HG03159 (cell line): ENCODE measurements at regions not wholly inside any gene's neighbourhood (a gene's known extent, or its start where the extent isn't known, plus 50 kb on each side); places are given as distances from the start of the nearest gene placed in this dataset.
"Not testable (repeated sequence)": the region's sequence is repeated elsewhere in the genome, so short reads cannot be mapped to it uniquely, and the experiment has no call there.

ENCODE experiments used
- ATAC-seq: cut with Tn5 transposase; IDR thresholded peaks from one replicate; pipeline ENCODE4 v1.9.1; 2021; ENCODE audit warnings: mild to moderate bottlenecking, moderate library complexity; ENCODE audit not compliant: unreplicated experiment

GRCh38 chr7:152947686-152948085, 188.1 kb downstream of the ACTR3B start:
- ATAC-seq = no peak

GRCh38 chr7:152949253-152949652, 189.7 kb downstream of the ACTR3B start:
- ATAC-seq = no peak

GRCh38 chr7:152949790-152950189, 190.2 kb downstream of the ACTR3B start:
- ATAC-seq = no peak

- ATAC-seq = no peak
Observed at GRCh38 chr7:152956006-152956405, 196.5 kb downstream of the ACTR3B start.

- ATAC-seq = no peak
Observed at GRCh38 chr7:152959610-152960009, 200.1 kb downstream of the ACTR3B start.

- ATAC-seq = not testable (repeated sequence)
Observed at GRCh38 chr7:152961796-152962195, 202.2 kb downstream of the ACTR3B start.

GRCh38 chr7:152966189-152966588, 206.6 kb downstream of the ACTR3B start:
- no peak for ATAC-seq

- no peak for ATAC-seq
Observed at GRCh38 chr7:152967958-152968357, 208.4 kb downstream of the ACTR3B start.

- no peak for ATAC-seq
Observed at GRCh38 chr7:152968514-152968913, 209.0 kb downstream of the ACTR3B start.

- ATAC-seq = no peak
Observed at GRCh38 chr7:152969335-152969734, 209.8 kb downstream of the ACTR3B start.

GRCh38 chr7:152969839-152970238, 210.3 kb downstream of the ACTR3B start:
- ATAC-seq = no peak

- no peak for ATAC-seq
Observed at GRCh38 chr7:152970481-152970880, 210.9 kb downstream of the ACTR3B start.

- no peak for ATAC-seq
Observed at GRCh38 chr7:152974577-152974976, 215.0 kb downstream of the ACTR3B start.

GRCh38 chr7:152975076-152975475, 215.5 kb downstream of the ACTR3B start:
- no peak for ATAC-seq

GRCh38 chr7:152979376-152979775, 219.8 kb downstream of the ACTR3B start:
- no peak for ATAC-seq

- no peak for ATAC-seq
Observed at GRCh38 chr7:152984421-152984820, 224.9 kb downstream of the ACTR3B start.

- no peak for ATAC-seq
Observed at GRCh38 chr7:152986376-152986775, 226.8 kb downstream of the ACTR3B start.

- no peak for ATAC-seq
Observed at GRCh38 chr7:152987656-152988055, 228.1 kb downstream of the ACTR3B start.

GRCh38 chr7:152989889-152990380, 230.4 kb downstream of the ACTR3B start:
- ATAC-seq = no peak

GRCh38 chr7:152998420-152998819, 238.9 kb downstream of the ACTR3B start:
- no peak for ATAC-seq

- ATAC-seq = no peak
Observed at GRCh38 chr7:153002115-153002514, 242.6 kb downstream of the ACTR3B start.

- no peak for ATAC-seq
Observed at GRCh38 chr7:153002572-153002971, 243.0 kb downstream of the ACTR3B start.

- no peak for ATAC-seq
Observed at GRCh38 chr7:153004341-153004740, 244.8 kb downstream of the ACTR3B start.
